NCI-H524 (cell line): ENCODE measurements at regions not wholly inside any gene's neighbourhood (a gene's known extent, or its start where the extent isn't known, plus 50 kb on each side); places are given as distances from the start of the nearest gene placed in this dataset.
"Not testable (repeated sequence)": the region's sequence is repeated elsewhere in the genome, so short reads cannot be mapped to it uniquely, and the experiment has no call there.

Experiments
- DNase-seq, 2 experiments: peaks; one replicate each; lab custom pipeline; 2025; lab: John Stamatoyannopoulos, UW

GRCh38 chr13:89486065-89486464 is 1814.9 kb downstream of the SLITRK5 start:
- no peak for DNase-seq

- no peak for DNase-seq
These were observed 1815.5 kb downstream of the SLITRK5 start for GRCh38 chr13:89486709-89487108.

- no peak for DNase-seq
These were observed 1819.5 kb downstream of the SLITRK5 start for GRCh38 chr13:89490661-89491060.

GRCh38 chr13:89496478-89496877 is 1825.3 kb downstream of the SLITRK5 start:
- no peak for DNase-seq

- DNase-seq: no peak
These were observed 1826.5 kb downstream of the SLITRK5 start for GRCh38 chr13:89497658-89498057.

- no peak for DNase-seq
These were observed 1831.1 kb downstream of the SLITRK5 start for GRCh38 chr13:89502286-89502685.

GRCh38 chr13:89514534-89515312 is 1832.8 kb upstream of the MIR17HG start:
- peak; percentile 40 to 83 for DNase-seq

- no peak for DNase-seq
These were observed 1831.5 kb upstream of the MIR17HG start for GRCh38 chr13:89515948-89516347.

- no peak for DNase-seq
These were observed 1829.0 kb upstream of the MIR17HG start for GRCh38 chr13:89518289-89519077.

GRCh38 chr13:89520468-89520867 is 1827.0 kb upstream of the MIR17HG start:
- no peak for DNase-seq

- DNase-seq: not testable (repeated sequence)
These were observed 1825.8 kb upstream of the MIR17HG start for GRCh38 chr13:89521672-89522071.

GRCh38 chr13:89541091-89542030 is 1806.1 kb upstream of the MIR17HG start:
- no peak for DNase-seq

GRCh38 chr13:89550938-89551337 is 1796.5 kb upstream of the MIR17HG start:
- no peak for DNase-seq

- peak in 1 of 2 experiments; percentile 52 for DNase-seq
These were observed 1792.7 kb upstream of the MIR17HG start for GRCh38 chr13:89554801-89555200.

GRCh38 chr13:89565476-89566100 is 1781.9 kb upstream of the MIR17HG start:
- DNase-seq: no peak

GRCh38 chr13:89567025-89567424 is 1780.5 kb upstream of the MIR17HG start:
- DNase-seq: no peak

GRCh38 chr13:89568276-89568675 is 1779.2 kb upstream of the MIR17HG start:
- DNase-seq: no peak

GRCh38 chr13:89568746-89569145 is 1778.7 kb upstream of the MIR17HG start:
- peak; percentile 73 to 74 for DNase-seq

- DNase-seq: no peak
These were observed 1775.8 kb upstream of the MIR17HG start for GRCh38 chr13:89571676-89572075.

GRCh38 chr13:89574077-89574476 is 1773.4 kb upstream of the MIR17HG start:
- peak; percentile 17 to 65 for DNase-seq

GRCh38 chr13:89577301-89577700 is 1770.2 kb upstream of the MIR17HG start:
- no peak for DNase-seq
